Umbilical cord (tissue), 1 donor: ENCODE measurements at regions not wholly inside any gene's neighbourhood (a gene's known extent, or its start where the extent isn't known, plus 50 kb on each side); places are given as distances from the start of the nearest gene placed in this dataset.
"Not testable (repeated sequence)": the region's sequence is repeated elsewhere in the genome, so short reads cannot be mapped to it uniquely, and the experiment has no call there.

Experiments
- DNase-seq: peaks from one replicate; pipeline ENCODE4 v3.0.0-alpha.2; 2015; ENCODE audit warnings: low spot score

DNA sequence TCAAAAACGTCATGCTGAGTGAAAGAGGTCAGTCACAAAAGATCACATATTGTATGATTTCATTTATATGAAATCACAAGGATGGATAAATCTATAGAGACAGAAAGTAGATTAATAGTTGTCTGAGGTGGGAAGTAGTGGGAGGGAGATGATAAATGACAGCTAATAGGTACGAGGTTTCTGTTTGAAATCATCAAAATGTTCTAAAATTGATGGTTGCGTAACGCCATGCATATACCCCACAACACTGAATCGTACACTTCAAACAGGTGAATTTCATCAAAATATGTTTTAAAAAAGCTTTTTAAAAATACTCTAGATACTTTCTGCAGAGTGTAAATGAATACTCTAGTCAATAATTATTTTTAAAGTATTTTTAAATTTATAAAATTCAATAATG, 303.0 kb upstream of the STAC start:
- no peak for DNase-seq

DNA sequence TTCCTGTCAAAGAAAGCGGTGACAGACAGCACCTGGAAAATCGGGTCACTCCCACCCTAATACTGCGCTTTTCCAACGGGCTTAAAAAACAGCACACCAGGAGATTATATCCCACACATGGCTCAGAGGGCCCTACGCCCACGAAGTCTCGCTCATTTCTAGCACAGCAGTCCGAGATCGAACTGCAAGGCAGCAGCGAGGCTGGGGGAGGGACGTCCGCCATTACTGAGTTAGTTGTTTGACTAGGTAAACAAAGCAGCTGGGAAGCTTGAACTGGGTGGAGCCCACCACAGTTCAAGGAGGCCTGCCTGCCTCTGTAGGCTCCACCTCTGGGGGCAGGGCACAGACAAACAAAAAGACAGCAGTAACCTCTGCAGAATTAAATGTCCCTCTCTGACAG, 297.3 kb upstream of the STAC start:
- DNase-seq = not testable (repeated sequence)

DNA sequence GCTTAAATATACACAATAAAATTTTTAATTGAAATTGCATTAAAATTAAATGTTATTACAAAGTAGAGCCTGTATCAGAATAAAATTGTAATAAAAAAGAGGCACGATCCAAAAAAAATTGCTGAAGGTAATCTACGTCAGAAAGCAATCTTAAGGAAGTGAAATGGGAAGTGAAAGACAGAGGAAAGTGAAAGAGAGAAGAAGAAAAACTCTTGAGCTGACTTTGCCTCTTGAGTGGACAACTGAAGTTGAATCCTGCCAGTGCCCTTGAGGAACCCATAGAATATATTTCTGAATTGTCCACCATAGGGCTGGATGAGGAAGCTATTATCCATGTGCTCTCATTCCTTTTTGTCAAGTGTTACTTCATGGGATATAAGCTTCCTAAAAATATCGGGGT, 285.1 kb upstream of the STAC start:
- no peak for DNase-seq

DNA sequence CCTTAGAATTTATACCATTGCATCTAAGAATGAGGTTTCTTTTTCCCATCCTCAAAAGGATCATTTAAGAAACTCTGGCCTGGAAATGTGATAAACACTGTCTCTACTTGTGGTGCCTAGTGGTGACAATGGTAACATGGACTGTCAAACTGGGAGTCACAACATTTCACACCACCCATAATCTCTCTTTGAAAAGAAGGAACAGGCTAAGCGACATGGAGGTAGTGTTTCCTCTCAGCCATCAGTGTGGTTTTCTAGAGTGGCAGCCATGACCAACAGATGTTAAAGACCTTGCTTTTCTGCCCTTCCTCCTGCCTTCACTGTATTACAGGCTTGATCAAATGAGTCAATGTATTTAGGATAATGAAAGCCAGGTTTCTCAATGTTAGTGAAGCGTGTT, 283.1 kb upstream of the STAC start:
- DNase-seq = no peak

DNA sequence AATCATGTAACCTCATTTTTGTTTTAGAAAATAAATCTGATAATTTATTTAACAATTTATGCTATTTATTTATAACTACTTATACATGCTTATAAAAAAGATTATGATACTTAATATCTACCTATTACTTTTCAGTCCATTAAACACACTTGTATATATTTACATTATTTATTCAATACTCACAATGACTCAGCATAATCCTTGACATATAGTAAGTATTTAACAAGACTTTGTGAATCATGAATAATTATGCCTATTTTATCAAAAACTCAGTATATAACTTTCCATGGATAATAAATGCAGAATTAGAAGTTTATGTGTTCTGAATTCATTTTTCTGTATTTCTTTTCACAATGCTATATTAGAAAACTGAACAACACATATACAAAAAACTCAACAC, 266.0 kb upstream of the STAC start:
- no peak for DNase-seq

DNA sequence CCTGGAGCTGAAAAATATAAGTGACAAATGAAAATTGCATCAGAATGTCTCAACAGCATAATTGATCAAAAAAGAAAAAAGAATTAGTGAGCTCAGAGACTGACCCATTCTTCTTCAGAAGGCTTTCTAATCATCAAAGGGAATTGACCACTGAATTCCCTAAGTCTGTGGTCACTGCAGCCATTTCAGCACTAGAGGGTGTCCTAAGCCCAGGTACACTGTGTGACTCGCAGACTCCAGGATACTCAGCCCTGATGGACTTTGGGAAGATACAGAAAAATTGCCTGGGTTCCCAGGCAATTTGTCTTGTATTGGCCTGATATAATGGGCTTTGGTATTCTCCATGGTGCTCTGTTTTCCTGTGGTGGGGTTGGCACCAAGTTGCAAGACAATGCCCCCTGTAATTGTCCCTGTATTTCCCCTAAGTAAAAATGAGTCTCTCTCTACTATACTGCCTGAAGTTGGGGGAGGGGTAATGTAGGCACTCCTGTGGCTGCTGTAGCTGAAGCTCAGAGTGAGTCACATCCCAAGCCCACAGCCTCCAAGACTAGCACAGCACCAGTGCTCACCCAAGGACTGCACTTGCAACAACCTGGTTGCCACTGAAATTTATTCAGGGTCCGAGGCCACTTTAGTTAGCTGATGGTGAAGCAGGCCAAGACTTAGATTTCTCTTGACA, 256.0 kb upstream of the STAC start:
- DNase-seq = no peak

DNA sequence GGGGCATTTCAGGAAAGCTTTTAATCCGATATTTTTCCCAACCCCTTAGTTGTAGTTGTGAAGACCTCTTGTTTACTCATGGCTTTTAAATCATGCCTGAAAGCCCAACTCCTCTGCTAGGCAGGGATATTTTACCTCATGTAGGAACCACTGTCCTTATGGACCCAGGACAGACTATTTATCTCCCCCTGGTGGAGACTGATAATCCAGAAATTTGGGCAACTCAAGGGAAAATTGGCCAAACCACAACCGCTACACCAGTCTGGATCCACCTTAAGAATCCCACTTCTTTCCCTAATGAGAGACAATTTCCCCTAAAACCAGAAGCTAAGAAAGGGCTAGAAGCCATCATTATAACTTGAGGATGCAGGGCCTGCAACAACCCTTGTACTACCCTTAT, 248.1 kb upstream of the STAC start:
- no peak for DNase-seq

DNA sequence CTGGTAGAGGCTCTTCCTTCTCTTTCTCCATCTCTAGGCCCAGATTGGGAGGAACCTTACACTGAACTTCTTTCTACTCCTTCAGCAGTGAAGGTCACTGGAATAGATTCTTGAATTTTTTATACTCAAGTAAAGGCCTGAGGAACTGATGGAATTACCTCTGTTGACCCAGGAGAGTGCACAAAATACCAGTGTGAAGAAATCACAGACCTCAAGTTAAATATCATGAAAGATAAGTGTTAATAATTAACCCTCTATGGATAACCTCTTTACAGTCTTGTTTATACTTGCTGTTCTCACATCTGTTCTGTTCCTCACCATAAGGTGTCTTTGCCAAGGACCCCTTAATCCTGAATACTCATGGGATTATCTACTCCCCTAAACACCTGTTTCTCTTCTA, 244.4 kb upstream of the STAC start:
- DNase-seq = no peak

DNA sequence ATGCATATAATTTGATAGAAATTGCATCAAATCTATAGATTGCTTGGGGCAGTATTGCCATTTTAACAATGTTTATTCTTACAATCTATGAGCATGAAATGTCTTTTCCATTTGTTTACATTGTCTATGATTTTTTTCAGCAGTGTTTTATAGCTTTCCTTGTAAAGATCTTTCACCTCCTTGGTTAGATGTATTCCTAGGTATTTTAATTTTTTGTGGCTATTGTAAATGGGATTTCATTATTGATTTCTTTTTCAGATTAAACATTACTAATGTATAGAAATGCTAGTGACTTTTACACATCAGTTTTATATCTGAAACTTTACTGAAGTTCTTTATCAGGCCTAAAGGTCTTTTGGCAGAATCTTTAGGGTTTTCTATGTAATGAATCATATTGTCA, 237.6 kb upstream of the STAC start:
- no peak for DNase-seq

DNA sequence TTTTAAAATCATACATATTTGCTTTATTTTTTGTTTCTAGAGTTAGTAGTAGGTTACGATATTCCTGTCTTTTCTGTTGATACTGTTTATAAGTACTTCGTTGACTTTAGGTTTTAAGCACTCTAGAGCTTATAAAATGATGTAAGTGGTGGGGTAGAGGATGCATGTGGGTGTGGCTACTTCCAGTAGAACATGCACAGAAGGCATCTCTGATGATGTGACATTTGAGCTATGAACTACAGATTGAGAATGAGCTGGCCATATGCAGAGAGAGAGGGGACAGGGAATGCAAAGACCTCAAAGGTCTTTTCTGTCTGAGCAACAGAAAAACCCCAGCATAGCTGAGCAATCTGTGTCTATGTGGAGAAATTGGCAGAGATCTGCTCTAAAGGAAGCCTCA, 233.9 kb upstream of the STAC start:
- DNase-seq = no peak

DNA sequence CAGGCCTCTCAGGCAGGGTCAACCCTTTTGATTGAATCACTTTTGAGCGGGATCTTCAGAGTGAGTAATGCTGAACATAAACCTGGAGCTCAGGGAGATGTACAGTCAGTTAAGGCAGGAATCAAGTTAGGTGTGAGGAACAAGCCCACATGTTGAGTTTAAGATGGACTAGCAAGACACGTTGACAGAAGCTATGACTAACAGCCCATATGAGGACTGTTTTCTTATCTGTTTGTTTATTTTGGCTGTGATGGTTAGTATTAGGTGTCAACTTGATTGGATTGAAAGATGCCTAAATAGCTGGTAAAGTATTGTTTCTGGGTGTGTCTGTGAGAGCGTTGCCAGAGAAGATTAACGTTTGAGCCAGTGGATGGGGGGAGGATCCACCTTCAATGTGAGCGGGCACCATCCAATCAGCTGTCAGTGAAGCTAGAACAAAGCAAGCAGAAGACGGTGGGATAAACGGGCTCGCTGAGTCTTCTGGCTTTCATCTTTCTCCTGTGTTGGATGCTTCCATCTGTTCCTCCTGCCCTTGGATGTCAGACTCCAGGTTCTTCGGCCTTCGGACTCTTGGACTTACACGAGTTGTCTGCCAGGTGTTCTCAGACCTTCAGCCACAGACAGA, 232.3 kb upstream of the STAC start:
- no peak for DNase-seq

DNA sequence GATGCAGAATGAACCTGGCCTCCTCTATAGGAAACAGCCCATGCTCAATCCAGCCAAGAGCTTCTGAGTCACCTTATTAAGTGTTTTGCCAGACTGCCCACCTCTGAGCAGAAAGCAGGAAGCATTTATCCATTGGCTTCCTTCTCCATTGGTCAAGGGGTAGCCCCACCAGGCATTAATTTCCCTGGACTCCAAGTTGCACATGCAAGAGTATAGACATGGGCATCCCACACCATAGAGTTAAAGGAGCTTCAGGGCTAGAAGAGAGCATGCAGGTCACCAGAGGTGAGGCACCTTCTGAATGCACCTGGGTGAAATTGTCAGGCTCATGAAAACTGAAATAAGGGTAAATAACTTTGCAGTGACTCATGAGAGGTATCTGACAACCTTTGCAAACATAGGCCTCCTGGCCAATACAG, 230.8 kb upstream of the STAC start:
- DNase-seq = no peak

DNA sequence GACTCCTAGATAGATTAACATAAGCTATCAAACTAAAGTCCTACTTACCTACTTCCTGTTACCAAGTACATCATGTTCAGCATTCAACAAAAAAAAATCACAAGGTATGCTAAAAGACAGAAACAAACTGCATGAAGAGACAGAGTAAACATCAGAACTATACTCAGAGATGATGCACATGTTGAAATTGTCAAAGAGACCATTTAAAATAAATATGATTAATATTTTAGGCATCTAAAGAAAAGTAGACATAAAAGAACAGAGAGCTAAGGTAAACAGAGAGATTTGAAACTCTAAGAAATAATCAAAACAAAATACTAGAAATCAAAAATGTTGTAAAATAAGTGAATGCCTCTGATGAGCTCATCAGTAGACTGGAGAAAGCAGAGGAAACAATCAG, 224.8 kb upstream of the STAC start:
- no peak for DNase-seq

DNA sequence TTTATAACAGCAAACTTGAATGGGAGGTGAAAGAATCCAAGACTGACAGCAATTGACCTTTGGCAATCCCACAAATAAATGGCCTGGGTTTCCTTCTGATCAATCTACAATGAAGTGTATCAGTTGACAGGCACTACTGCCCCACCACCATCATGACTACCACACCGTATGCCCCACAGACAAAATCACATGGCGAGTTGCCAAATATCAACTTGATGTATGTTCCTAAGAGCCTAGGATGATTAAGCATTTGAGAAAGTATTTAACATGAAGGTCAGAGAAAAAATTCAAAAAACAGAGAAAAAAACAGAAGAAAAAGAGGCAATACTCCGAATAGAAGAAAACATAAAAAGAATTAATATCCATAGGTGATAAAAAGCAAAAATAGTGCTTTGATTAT, 215.9 kb upstream of the STAC start:
- no peak for DNase-seq

DNA sequence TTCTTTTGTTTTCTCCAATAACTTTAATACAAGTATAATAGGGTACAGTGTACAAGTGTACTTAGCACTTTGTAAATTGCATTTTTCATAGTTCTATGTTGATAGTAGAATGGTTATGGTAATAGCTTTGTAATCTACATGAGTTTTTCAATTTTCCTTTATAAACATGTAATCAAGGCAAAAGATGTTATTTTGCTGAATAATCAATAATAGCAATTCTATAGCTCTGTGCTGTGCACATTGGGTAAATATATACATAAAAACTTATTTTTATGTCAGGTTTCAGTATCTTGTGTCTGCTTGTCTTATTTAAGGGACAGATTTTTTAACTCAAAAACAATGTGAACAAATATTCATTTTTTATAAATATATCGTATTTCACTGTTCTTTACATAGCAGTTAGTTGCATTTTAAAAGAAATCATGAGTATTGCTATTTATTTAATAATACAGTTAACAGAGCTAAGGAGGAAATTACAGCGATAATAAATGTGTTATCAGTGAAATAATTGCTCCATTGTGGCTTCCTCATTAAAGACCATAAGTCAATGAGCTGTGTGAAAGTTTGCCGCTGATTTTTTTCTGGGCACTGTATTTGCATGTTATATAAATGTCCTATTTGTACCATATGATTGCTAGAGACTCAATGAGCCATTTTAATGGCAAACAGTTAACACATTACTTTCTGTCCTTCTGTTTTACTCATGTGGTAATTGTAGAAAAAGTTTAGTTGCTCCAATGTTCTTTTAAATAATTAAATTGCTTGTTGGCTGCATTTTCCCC, 214.6 kb upstream of the STAC start:
- DNase-seq = no peak

DNA sequence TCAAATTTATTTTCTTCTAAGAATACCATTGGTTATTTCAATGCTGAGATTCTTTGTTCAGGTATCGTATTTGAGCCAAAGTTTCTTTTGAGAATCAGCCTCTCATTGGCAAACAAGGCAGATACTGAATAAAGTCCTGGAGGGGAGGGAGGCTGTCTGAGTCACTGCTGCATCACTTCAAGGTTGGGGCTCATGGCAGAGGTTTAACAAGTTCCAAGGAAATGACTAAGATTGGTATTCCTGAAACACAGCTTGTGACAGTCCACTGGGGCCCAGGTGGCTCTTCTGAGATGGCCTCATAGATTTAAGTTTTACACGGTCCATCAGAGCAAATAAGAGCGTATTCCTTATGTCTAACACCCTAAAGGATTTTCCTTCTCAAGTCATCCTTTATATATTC, 213.8 kb upstream of the STAC start:
- DNase-seq = no peak

DNA sequence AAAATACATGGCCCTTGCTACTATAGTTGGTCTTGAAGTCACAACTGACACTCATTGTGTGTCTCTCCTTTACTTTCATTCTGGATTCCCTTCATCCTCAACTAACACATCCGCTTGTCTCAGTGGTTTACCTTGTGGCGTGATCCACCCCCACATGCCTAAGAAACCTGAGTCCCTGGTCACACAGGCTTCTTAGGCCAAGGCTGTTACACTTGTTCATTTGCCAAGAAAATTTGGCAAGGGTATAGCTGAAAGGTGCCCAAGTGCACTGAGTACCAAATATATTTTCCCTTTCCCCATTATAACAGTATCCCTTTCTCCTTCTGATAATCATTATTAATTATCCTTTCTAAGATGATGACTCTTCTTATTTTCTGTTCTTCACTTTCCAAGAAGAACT, 207.6 kb upstream of the STAC start:
- no peak for DNase-seq

DNA sequence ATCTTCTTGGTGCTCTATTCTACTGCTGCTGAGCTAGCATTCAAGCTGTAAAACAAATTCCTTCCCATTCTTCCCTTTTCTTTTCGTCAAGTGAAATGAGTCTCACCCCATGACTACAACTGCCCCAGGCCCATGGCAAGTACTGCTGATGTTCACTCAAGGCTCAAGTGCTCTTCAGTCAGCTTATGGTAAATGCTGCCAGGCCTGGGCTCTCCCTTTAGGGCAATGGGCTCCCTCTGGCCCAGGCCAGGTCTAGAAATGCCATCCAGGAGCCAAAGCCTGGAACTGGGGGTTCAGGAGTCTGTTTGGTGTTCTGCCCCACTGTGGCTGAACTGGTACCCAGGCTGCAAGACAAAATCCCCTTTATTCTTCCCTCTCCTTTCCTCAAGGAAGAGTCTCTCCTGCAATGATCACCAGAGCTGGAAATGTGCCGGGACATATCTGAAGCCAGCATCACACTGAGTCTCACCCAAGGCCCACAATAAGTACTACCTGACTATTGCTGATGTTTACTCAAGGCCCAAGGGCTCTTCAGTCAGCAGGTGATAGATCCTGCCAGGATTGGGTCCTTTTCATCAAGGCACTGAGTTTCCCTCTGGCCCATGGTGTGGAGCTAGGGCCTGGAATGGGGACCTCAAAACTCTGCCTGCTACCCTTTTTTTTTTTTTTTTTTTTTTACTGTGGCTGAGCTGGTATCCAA, 205.0 kb upstream of the STAC start:
- DNase-seq = no peak

DNA sequence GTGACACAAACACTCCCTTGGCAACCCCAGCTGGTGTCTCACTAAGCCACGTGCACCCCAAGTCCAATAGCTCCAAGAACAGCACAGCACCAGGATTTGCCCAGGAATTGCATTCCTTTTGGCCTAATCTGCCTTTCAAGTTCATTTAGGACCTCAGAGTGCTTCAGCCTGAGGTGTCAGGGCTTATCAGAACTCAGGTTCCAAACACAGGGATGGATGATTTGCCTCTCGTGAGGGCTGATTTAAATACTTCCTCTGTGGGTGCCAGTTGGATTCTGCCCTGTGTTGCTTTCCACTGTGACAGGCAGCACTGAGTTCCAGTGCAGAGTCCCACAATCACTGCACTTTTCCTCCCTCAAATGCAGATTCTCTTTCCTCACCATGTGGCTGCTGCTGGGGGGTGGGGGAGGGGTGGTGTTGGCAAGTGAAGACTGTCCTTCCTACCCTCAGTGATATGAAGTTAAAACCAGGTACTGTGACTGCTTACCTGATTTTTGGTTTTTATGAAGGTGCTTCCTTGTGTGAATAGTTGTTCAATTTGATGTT, 204.3 kb upstream of the STAC start:
- no peak for DNase-seq

DNA sequence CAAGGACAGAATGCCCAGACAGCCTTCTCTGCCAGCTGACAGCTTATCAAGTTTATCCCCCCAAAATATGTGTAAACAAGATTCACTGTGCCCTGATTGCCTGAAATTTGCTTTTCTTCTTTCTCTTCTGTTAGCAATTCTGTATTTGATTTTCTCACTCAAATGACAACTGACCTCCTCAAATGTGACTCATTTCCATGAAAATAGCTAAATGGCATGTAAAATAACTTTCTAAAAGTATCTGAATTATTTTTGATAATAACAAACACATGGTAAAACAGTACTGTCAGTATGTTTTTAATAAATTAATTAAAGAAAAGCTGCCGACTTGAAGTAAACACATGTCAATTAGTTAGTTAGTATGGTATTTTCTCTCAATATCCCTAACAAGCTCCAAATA, 202.3 kb upstream of the STAC start:
- no peak for DNase-seq

DNA sequence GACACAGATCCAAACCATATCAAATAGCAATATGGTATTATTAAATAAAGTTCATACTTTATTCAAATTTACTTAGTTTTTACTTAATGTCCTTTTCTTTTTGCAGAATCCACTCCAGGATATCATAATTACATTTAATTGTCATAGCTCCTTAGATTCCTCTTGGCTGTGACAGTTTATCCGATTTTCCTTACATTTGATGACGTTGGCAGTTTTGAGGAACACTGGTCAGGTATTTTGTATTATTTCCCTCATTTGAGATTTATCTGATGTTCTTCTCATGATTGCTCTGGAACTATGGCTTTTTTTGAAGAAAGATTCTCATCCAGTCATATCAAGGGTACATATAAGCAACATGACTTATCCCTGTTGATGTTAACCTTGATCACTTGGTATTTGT, 198.3 kb upstream of the STAC start:
- no peak for DNase-seq

DNA sequence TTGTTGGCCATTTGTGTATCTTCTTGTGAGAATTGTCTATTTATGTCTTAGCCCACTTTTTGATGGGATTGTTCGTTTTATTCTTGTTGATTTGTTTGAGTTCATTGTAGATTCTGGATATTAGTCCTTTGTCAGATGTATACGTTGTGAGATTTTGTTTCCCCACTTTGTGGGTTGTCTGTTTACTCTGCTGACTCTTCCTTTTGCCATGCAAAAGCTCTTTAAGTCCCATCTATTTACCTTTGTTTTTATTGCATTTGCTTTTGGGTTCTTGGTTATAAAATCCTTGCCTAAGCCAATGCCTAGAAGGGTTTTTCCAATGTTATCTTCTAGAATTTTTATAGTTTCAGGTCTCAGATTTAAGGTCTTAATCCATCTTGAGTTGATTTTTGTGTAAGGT, 193.1 kb upstream of the STAC start:
- not testable (repeated sequence) for DNase-seq
